Nephron (organoid): ENCODE measurements at regions not wholly inside any gene's neighbourhood (a gene's known extent, or its start where the extent isn't known, plus 50 kb on each side); places are given as distances from the start of the nearest gene placed in this dataset.

ENCODE experiments used
- H3K27ac Mint-ChIP-seq, 3 experiments: 2 replicates each; pipeline ENCODE4 v1.8.0; 2020; ENCODE audit warnings: mixed read lengths in 3 of 3, mild to moderate bottlenecking in 2 of 3, moderate library complexity in 1 of 3
- H3K27me3 Mint-ChIP-seq: 2 replicates; pipeline ENCODE4 v1.8.0; 2021; ENCODE audit warnings: low read depth, mild to moderate bottlenecking, moderate library complexity, mixed read lengths
- H3K36me3 Mint-ChIP-seq: 2 replicates; pipeline ENCODE4 v1.8.0; 2020; ENCODE audit warnings: low read depth, mixed read lengths
- H3K4me1 Mint-ChIP-seq: 2 replicates; pipeline ENCODE4 v1.8.0; 2020; ENCODE audit warnings: mixed read lengths
- H3K4me3 Mint-ChIP-seq, 3 experiments: 2 replicates each; pipeline ENCODE4 v1.8.0; 2020; ENCODE audit warnings: mild to moderate bottlenecking in 3 of 3, mixed read lengths in 3 of 3, moderate library complexity in 2 of 3
- H3K9me3 Mint-ChIP-seq: 2 replicates; pipeline ENCODE4 v1.8.0; 2020; ENCODE audit warnings: mixed read lengths
- CTCF ChIP-seq, 3 experiments: fragments of 200-600 bp; sonication (generic); IDR thresholded peaks; one replicate each; pipeline ENCODE4 v1.5.0; 2021; ENCODE audit warnings: antibody characterized with exemption in 3 of 3; ENCODE audit not compliant: unreplicated experiment in 3 of 3

DNA sequence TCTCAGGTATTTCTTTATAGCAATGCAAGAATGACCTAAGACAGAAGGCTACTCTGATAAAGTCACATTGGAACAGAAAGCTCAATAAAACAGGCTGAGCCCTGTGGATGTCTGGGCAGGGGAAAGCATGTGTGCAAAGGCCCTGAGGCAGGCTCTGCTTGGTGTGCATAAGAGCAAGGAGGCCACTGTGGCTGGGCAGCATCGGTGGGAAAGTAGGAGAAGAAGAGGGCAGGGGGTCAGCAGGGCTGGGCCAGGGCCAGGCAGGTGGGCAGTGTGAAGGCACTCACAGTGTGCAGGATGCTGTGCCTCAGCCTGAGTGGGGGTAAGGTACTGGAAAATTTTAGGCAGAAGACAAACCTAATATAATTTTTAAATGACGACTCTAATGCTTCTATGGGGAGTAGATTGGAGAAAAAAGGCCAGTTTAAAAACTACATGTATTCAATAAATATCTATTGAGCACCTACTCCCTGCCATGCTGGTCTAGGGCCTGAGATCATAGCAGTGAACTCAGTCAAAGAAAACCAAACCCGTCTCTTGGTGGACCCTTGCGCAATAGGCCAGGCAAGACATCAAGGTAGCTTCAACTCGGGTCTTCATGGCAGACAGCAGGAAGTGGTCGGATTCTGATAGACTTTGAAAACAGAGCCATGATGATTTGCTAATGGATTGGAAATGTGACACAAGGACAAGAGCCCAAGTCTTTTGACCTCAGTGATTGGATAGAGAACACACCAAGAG lies 572.3 kb downstream of the TCERG1L start:
- no peak overlapping the region for H3K4me3 Mint-ChIP-seq
- peaks cover under 1% of the 10 kb centered on the region for H3K4me1 Mint-ChIP-seq
- no peaks in the 10 kb centered on the region for H3K36me3 Mint-ChIP-seq
- H3K9me3 Mint-ChIP-seq, result peaks cover 3% of the 10 kb centered on the region
- no peak overlapping the region for H3K27ac Mint-ChIP-seq
- peaks cover 57% of the 10 kb centered on the region for H3K27me3 Mint-ChIP-seq
- TF ChIP-seq CTCF (IDR thresholded peaks at IDR 0.05; ENCODE audit: unreplicated experiment in 3 of 3), result no peak

- no peak for TF ChIP-seq CTCF (IDR thresholded peaks at IDR 0.05; ENCODE audit: unreplicated experiment in 3 of 3)
- Mint-ChIP-seq H3K27ac (no peak overlapping the region), H3K27me3 (peaks cover 57% of the 10 kb centered on the region), H3K4me3 (no peak overlapping the region), H3K4me1 (peaks cover 6% of the 10 kb centered on the region), H3K36me3 (no peaks in the 10 kb centered on the region), H3K9me3 (peaks cover 3% of the 10 kb centered on the region)
These were observed 571.8 kb downstream of the TCERG1L start for GRCh38 chr10:130739757-130740145.

GRCh38 chr10:130740166-130740565 lies 571.4 kb downstream of the TCERG1L start:
- Mint-ChIP-seq H3K36me3 (no peaks in the 10 kb centered on the region), H3K9me3 (peaks cover 3% of the 10 kb centered on the region), H3K4me3 (no peak overlapping the region), H3K27me3 (peaks cover 56% of the 10 kb centered on the region), H3K4me1 (peaks cover 7% of the 10 kb centered on the region), H3K27ac (no peak overlapping the region)
- TF ChIP-seq CTCF (IDR thresholded peaks at IDR 0.05; ENCODE audit: unreplicated experiment in 3 of 3), result no peak

- Mint-ChIP-seq H3K36me3 (no peaks in the 10 kb centered on the region), H3K4me1 (peaks cover 7% of the 10 kb centered on the region), H3K9me3 (peaks cover 3% of the 10 kb centered on the region), H3K27me3 (peaks cover 52% of the 10 kb centered on the region), H3K27ac (no peak overlapping the region), H3K4me3 (no peak overlapping the region)
- no peak for TF ChIP-seq CTCF (IDR thresholded peaks at IDR 0.05; ENCODE audit: unreplicated experiment in 3 of 3)
These were observed 570.4 kb downstream of the TCERG1L start for GRCh38 chr10:130740915-130741750.

- Mint-ChIP-seq H3K4me1 (peaks cover 10% of the 10 kb centered on the region), H3K27me3 (peaks cover 52% of the 10 kb centered on the region), H3K36me3 (no peaks in the 10 kb centered on the region), H3K9me3 (peaks cover 3% of the 10 kb centered on the region), H3K4me3 (no peak overlapping the region), H3K27ac (no peak overlapping the region)
- no peak for TF ChIP-seq CTCF (IDR thresholded peaks at IDR 0.05; ENCODE audit: unreplicated experiment in 3 of 3)
These were observed 569.3 kb downstream of the TCERG1L start for GRCh38 chr10:130741901-130742855.
